H9 (cell line): ENCODE measurements at regions not wholly inside any gene's neighbourhood (a gene's known extent, or its start where the extent isn't known, plus 50 kb on each side); places are given as distances from the start of the nearest gene placed in this dataset.

Experiments used
- DNase-seq: peaks from one replicate; pipeline ENCODE4 v3.0.0-alpha.2; 2017
- H2AFZ ChIP-seq: one replicate; pipeline ENCODE4 v1.6.1; 2013; ENCODE audit warnings: mild to moderate bottlenecking, low read length, control low read depth, moderate library complexity
- H2AK5ac ChIP-seq: 2 replicates; pipeline ENCODE4 v1.6.1; 2013; ENCODE audit warnings: low read length, control low read depth, mixed read lengths; ENCODE audit not compliant: insufficient read length
- H2BK120ac ChIP-seq: one replicate; pipeline ENCODE4 v1.6.1; 2013; ENCODE audit warnings: low read depth, mild to moderate bottlenecking, low read length, control low read depth, inconsistent platforms; ENCODE audit not compliant: poor library complexity, severe bottlenecking
- H2BK12ac ChIP-seq: 2 replicates; pipeline ENCODE4 v1.6.1; 2013; ENCODE audit warnings: low read length, control low read depth, mixed read lengths, low read depth; ENCODE audit not compliant: insufficient read length
- H2BK15ac ChIP-seq: 2 replicates; pipeline ENCODE4 v1.6.1; 2013; ENCODE audit warnings: low read depth, low read length, control low read depth
- H2BK20ac ChIP-seq: one replicate; pipeline ENCODE4 v1.6.1; 2013; ENCODE audit warnings: low read depth, mild to moderate bottlenecking, low read length, control low read depth, inconsistent platforms; ENCODE audit not compliant: poor library complexity, severe bottlenecking
- H2BK5ac ChIP-seq: 2 replicates; pipeline ENCODE4 v1.6.1; 2013; ENCODE audit warnings: low read length, control low read depth, mixed read lengths; ENCODE audit not compliant: insufficient read length
- H3K14ac ChIP-seq: 2 replicates; pipeline ENCODE4 v1.6.1; 2013; ENCODE audit warnings: low read length, control low read depth; ENCODE audit not compliant: insufficient read depth
- H3K18ac ChIP-seq: 2 replicates; pipeline ENCODE4 v1.6.1; 2013; ENCODE audit warnings: low read depth, mild to moderate bottlenecking, mixed read lengths, low read length, control low read depth; ENCODE audit not compliant: insufficient read length
- H3K23ac ChIP-seq: 2 replicates; pipeline ENCODE4 v1.6.1; 2013; ENCODE audit warnings: low read length, control low read depth, mixed read lengths, low read depth; ENCODE audit not compliant: insufficient read length
- H3K23me2 ChIP-seq: 2 replicates; pipeline ENCODE4 v1.6.1; 2013; ENCODE audit warnings: low read depth, mild to moderate bottlenecking, mixed read lengths, low read length, control low read depth; ENCODE audit not compliant: insufficient read length, poor library complexity, severe bottlenecking
- H3K27ac ChIP-seq: 2 replicates; pipeline ENCODE4 v1.5.1; 2013; ENCODE audit warnings: low read length, control low read depth, mixed read lengths, low read depth; ENCODE audit not compliant: insufficient read length
- H3K27me3 ChIP-seq: 2 replicates; pipeline ENCODE4 v1.6.1; 2013; ENCODE audit warnings: low read length, control low read depth, inconsistent platforms; ENCODE audit not compliant: insufficient read depth
- H3K4ac ChIP-seq: 2 replicates; pipeline ENCODE4 v1.6.1; 2013; ENCODE audit warnings: low read depth, mild to moderate bottlenecking, control low read depth, inconsistent platforms, low read length, moderate library complexity
- H3K4me1 ChIP-seq: 2 replicates; pipeline ENCODE4 v1.6.1; 2013; ENCODE audit warnings: low read length, control low read depth, inconsistent platforms; ENCODE audit not compliant: insufficient read depth
- H3K4me2 ChIP-seq: 2 replicates; pipeline ENCODE4 v1.6.1; 2013; ENCODE audit warnings: low read length, control low read depth, mixed read lengths; ENCODE audit not compliant: insufficient read length, insufficient read depth
- H3K56ac ChIP-seq: 2 replicates; pipeline ENCODE4 v1.6.1; 2013; ENCODE audit warnings: low read depth, mild to moderate bottlenecking, mixed read lengths, low read length, control low read depth; ENCODE audit not compliant: insufficient read length
- H3K79me1 ChIP-seq: 2 replicates; pipeline ENCODE4 v1.6.1; 2013; ENCODE audit warnings: low read depth, mild to moderate bottlenecking, moderate library complexity, low read length, control low read depth, inconsistent platforms; ENCODE audit not compliant: insufficient read depth, poor library complexity, severe bottlenecking
- H3K79me2 ChIP-seq: 2 replicates; pipeline ENCODE4 v1.6.1; 2013; ENCODE audit warnings: low read length, control low read depth, inconsistent platforms; ENCODE audit not compliant: insufficient read depth
- H3K9ac ChIP-seq: 2 replicates; pipeline ENCODE4 v1.6.1; 2013; ENCODE audit warnings: low read length, control low read depth, mixed read lengths; ENCODE audit not compliant: insufficient read length; ENCODE audit errors: extremely low read depth
- H3K9me3 ChIP-seq: one replicate; pipeline ENCODE4 v1.6.1; 2013; ENCODE audit warnings: low read depth, low read length, inconsistent platforms; ENCODE audit not compliant: control insufficient read depth
- H3T11ph ChIP-seq: one replicate; pipeline ENCODE4 v1.6.1; 2013; ENCODE audit warnings: mild to moderate bottlenecking, low read length, control low read depth, inconsistent platforms
- H4K20me1 ChIP-seq: one replicate; pipeline ENCODE4 v1.6.1; 2013; ENCODE audit not compliant: control insufficient read depth, insufficient read length, insufficient read depth
- H4K5ac ChIP-seq: 2 replicates; pipeline ENCODE4 v1.6.1; 2013; ENCODE audit warnings: low read depth, mild to moderate bottlenecking, mixed read lengths, low read length, control low read depth; ENCODE audit not compliant: insufficient read length
- H4K8ac ChIP-seq: replicated peaks from 2 replicates; pipeline ENCODE4 v1.6.1; 2013; ENCODE audit warnings: low read length, control low read depth, mixed read lengths, low read depth; ENCODE audit not compliant: insufficient read length
- H4K91ac ChIP-seq: 2 replicates; pipeline ENCODE4 v1.6.1; 2013; ENCODE audit warnings: low read depth, mild to moderate bottlenecking, moderate library complexity, mixed read lengths, low read length, control low read depth; ENCODE audit not compliant: insufficient read length
- H3K27ac Mint-ChIP-seq, 3 experiments: 2 replicates in 2 of 3; 3 replicates in 1 of 3; pipeline ENCODE4 v1.8.0; 2020 to 2021; ENCODE audit warnings: mixed read lengths in 3 of 3, mild to moderate bottlenecking in 1 of 3, moderate library complexity in 1 of 3
- H3K27me3 Mint-ChIP-seq: 2 replicates; pipeline ENCODE4 v1.8.0; 2021; ENCODE audit warnings: low read depth, mild to moderate bottlenecking, moderate library complexity, mixed read lengths
- H3K36me3 Mint-ChIP-seq, 3 experiments: 2 replicates in 2 of 3; 3 replicates in 1 of 3; pipeline ENCODE4 v1.8.0; 2020 to 2021; ENCODE audit warnings: low read depth in 3 of 3, mixed read lengths in 3 of 3; ENCODE audit not compliant: insufficient read depth in 1 of 3
- H3K4me1 Mint-ChIP-seq, 2 experiments: 2 replicates each; pipeline ENCODE4 v1.8.0; 2020; ENCODE audit warnings: mixed read lengths in 2 of 2
- H3K4me3 Mint-ChIP-seq, 2 experiments: 2 replicates in 1 of 2; 3 replicates in 1 of 2; pipeline ENCODE4 v1.8.0; 2020 to 2021; ENCODE audit warnings: mild to moderate bottlenecking in 2 of 2, mixed read lengths in 2 of 2, moderate library complexity in 1 of 2
- H3K9me3 Mint-ChIP-seq, 2 experiments: 2 replicates in 1 of 2; 3 replicates in 1 of 2; pipeline ENCODE4 v1.8.0; 2020; ENCODE audit warnings: mild to moderate bottlenecking in 2 of 2, mixed read lengths in 2 of 2, moderate library complexity in 1 of 2
- WGBS: extraction: QIAGEN DNeasy Blood & Tissue Kit; methylation state at CpG from one replicate; pipeline ENCODE4 v1.1.7; 2013; ENCODE audit warnings: missing lambda C conversion rate, low lambda C conversion rate, mixed read lengths; ENCODE audit not compliant: insufficient read length; ENCODE audit errors: extremely low coverage; 5-methylcytosine and 5-hydroxymethylcytosine counted together
- TF ChIP-seq, protein P1 (sequence below): fragments of 200-600 bp; sonication (generic); conservative IDR thresholded peaks from 3 replicates; pipeline ENCODE4 v1.8.0; 2021; ENCODE audit warnings: antibody characterized with exemption, mild to moderate bottlenecking

DNA sequence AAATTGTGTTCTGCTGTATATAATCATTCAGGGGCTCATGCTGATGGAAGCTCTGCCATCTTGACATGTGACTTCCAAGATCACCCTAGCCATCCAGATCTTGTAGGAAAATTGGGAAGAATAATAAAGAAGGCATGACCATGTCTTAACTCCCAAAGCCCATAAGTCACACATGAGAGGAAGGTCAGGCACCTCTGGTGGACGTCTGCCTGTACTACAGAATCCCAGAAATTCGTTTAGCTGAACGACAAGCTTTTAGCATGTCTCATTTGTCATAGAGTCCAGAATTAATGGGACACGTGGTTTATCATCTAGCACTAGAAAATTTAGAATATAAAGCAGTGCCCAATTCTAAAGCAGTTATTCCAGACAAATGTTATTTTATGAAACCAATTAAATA, 212.7 kb downstream of the CENPC start:
- no peaks in the 10 kb centered on the region for H3K79me1 ChIP-seq
- H3K18ac ChIP-seq = no peak overlapping the region
- no peak overlapping the region for H3T11ph ChIP-seq
- H3K9me3 ChIP-seq = no peaks in the 10 kb centered on the region
- no peak overlapping the region for H3K4ac ChIP-seq
- Mint-ChIP-seq H3K9me3 (peaks cover 4% of the 10 kb centered on the region in 2 experiments; a peak in 4 of 5 replicates), H3K27me3 (no peaks in the 10 kb centered on the region), H3K36me3 (peaks cover 0 to 4% (median 0%) of the 10 kb centered on the region in 3 experiments; a peak in 1 of 7 replicates), H3K4me1 (peaks cover 6 to 8% of the 10 kb centered on the region in 2 experiments), H3K27ac (no peak overlapping the region), H3K4me3 (no peak overlapping the region)
- H3K14ac ChIP-seq = no peak overlapping the region
- WGBS = no CpG with 5 or more reads among the region's 4 CpGs
- H2BK5ac ChIP-seq = no peak overlapping the region
- no peak overlapping the region for H2BK120ac ChIP-seq
- no peak overlapping the region for H2BK15ac ChIP-seq
- no peaks in the 10 kb centered on the region for H3K4me1 ChIP-seq
- no peak overlapping the region for H3K4me2 ChIP-seq
- H3K23ac ChIP-seq = no peak overlapping the region
- H4K20me1 ChIP-seq = no peaks in the 10 kb centered on the region
- H3K79me2 ChIP-seq = no peaks in the 10 kb centered on the region
- peak; percentile 36 for DNase-seq
- no peak overlapping the region for H4K8ac ChIP-seq
- H3K27me3 ChIP-seq = no peaks in the 10 kb centered on the region
- no peak overlapping the region for H3K56ac ChIP-seq
- H4K5ac ChIP-seq = no peak overlapping the region
- H2AK5ac ChIP-seq = no peak overlapping the region
- H4K91ac ChIP-seq = no peak overlapping the region
- no peak overlapping the region for H2BK20ac ChIP-seq
- H3K23me2 ChIP-seq = no peaks in the 10 kb centered on the region
- H3K9ac ChIP-seq = no peak overlapping the region
- no peak overlapping the region for H2AFZ ChIP-seq
- TF ChIP-seq, protein P1, sequence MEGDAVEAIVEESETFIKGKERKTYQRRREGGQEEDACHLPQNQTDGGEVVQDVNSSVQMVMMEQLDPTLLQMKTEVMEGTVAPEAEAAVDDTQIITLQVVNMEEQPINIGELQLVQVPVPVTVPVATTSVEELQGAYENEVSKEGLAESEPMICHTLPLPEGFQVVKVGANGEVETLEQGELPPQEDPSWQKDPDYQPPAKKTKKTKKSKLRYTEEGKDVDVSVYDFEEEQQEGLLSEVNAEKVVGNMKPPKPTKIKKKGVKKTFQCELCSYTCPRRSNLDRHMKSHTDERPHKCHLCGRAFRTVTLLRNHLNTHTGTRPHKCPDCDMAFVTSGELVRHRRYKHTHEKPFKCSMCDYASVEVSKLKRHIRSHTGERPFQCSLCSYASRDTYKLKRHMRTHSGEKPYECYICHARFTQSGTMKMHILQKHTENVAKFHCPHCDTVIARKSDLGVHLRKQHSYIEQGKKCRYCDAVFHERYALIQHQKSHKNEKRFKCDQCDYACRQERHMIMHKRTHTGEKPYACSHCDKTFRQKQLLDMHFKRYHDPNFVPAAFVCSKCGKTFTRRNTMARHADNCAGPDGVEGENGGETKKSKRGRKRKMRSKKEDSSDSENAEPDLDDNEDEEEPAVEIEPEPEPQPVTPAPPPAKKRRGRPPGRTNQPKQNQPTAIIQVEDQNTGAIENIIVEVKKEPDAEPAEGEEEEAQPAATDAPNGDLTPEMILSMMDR = peak; percentile 68
- H2BK12ac ChIP-seq = no peak overlapping the region
- H3K27ac ChIP-seq = no peak overlapping the region
